ENCODE measurements at regions not wholly inside any gene's neighbourhood (a gene's known extent, or its start where the extent isn't known, plus 50 kb on each side); places are given as distances from the start of the nearest gene placed in this dataset.

GRCh38 chr3:152930516-152930915, 95.6 kb downstream of the P2RY1 start:
- H3K4me3 ChIP-seq (ENCODE audit: low read depth, low read length) = no peak overlapping the region
- TF ChIP-seq, protein P1, sequence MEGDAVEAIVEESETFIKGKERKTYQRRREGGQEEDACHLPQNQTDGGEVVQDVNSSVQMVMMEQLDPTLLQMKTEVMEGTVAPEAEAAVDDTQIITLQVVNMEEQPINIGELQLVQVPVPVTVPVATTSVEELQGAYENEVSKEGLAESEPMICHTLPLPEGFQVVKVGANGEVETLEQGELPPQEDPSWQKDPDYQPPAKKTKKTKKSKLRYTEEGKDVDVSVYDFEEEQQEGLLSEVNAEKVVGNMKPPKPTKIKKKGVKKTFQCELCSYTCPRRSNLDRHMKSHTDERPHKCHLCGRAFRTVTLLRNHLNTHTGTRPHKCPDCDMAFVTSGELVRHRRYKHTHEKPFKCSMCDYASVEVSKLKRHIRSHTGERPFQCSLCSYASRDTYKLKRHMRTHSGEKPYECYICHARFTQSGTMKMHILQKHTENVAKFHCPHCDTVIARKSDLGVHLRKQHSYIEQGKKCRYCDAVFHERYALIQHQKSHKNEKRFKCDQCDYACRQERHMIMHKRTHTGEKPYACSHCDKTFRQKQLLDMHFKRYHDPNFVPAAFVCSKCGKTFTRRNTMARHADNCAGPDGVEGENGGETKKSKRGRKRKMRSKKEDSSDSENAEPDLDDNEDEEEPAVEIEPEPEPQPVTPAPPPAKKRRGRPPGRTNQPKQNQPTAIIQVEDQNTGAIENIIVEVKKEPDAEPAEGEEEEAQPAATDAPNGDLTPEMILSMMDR (IDR thresholded peaks at IDR 0.05; ENCODE audit: low read depth, low read length) = no peak

GRCh38 chr3:152937234-152937633, 102.3 kb downstream of the P2RY1 start:
- TF ChIP-seq, protein P1 (IDR thresholded peaks at IDR 0.05; ENCODE audit: low read depth, low read length) = no peak
- H3K4me3 ChIP-seq (ENCODE audit: low read depth, low read length) = no peak overlapping the region

DNA sequence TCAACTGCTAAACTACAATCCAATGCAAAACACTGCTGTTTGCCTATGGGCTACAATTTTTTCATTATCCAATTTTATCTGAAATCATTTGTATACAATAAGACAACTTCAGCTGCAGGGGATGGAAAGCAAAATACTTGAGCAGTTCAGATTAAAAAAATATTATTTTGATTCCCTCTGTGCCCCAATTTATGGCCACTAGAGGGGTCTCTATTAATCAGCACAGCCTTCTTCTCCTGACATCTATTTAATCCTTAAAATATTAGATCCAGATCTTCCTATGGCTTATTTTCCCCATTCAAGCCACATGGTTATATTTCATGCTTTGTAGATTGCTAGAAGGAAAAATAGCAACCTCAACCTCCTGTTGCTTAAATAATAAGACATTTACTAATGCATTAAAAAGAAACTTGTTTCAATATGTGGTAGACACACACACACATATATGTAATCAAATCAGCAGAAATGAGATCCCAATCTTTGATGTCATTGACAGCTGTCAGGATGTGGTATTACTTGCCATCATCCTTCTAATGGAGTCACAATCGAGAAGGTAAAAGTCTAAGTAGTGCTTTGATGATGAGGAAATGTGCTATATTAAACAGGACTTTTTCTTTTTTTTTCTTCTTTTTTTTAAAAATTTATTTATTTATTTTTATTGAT, 104.2 kb downstream of the P2RY1 start:
- TF ChIP-seq, protein P1 (IDR thresholded peaks at IDR 0.05; ENCODE audit: low read depth, low read length) = no peak
- H3K4me3 ChIP-seq (ENCODE audit: low read depth, low read length) = no peak overlapping the region

- TF ChIP-seq, protein P1 (IDR thresholded peaks at IDR 0.05; ENCODE audit: low read depth, low read length) = no peak
- H3K4me3 ChIP-seq (ENCODE audit: low read depth, low read length) = no peak overlapping the region
These were observed 106.9 kb downstream of the P2RY1 start for GRCh38 chr3:152941859-152942258.

- TF ChIP-seq, protein P1 (IDR thresholded peaks at IDR 0.05; ENCODE audit: low read depth, low read length) = no peak
- H3K4me3 ChIP-seq (ENCODE audit: low read depth, low read length) = no peak overlapping the region
These were observed 107.4 kb downstream of the P2RY1 start for GRCh38 chr3:152942366-152942765.

DNA sequence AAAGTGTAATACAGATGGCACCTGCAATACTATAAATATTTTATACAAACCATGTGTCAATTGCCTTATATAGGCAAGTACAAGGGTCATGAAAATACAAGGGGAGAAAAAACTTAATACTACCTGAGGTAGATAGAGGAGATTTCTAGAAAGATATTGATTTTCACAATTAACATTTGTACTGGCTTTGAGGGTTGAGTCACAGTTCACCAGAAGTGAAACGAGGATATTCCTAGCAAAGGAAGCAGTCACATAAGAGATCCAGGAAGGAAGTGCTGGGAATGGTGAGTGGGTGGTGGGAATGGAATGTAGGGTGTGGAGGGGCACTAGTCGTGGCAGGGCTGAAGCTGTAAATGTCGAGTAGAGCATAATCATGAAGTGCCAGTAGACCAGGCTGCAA, 108.7 kb downstream of the P2RY1 start:
- TF ChIP-seq, protein P1 (IDR thresholded peaks at IDR 0.05; ENCODE audit: low read depth, low read length) = no peak
- no peak overlapping the region for H3K4me3 ChIP-seq (ENCODE audit: low read depth, low read length)

- TF ChIP-seq, protein P1 (IDR thresholded peaks at IDR 0.05; ENCODE audit: low read depth, low read length) = no peak
- H3K4me3 ChIP-seq (ENCODE audit: low read depth, low read length) = no peak overlapping the region
These were observed 109.7 kb downstream of the P2RY1 start for GRCh38 chr3:152944671-152945070.

Measured in WI38 (cell line).